ENCODE measurements at regions not wholly inside any gene's neighbourhood (a gene's known extent, or its start where the extent isn't known, plus 50 kb on each side); places are given as distances from the start of the nearest gene placed in this dataset.

DNA sequence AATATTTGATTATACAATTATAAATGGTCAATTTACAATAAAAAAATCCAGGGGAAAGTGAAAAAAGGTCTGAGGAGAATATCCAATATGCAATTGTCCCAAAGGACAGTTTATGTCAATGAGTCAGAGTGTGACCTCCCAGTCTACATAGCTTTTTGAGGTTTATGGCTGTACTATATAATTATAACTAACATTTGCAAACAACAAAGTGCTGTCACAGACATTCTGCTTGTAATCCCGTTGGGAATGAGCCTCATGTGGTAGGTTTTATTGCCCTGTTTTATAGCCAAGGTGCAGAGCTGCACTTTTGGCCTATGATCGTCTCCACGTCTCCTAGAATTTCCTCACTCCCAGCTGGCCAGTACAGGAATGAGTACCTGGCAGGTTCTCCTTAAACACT is 103.8 kb downstream of the ADSS2 start:
- DNase-seq (ENCODE audit: low spot score), result no peak

DNA sequence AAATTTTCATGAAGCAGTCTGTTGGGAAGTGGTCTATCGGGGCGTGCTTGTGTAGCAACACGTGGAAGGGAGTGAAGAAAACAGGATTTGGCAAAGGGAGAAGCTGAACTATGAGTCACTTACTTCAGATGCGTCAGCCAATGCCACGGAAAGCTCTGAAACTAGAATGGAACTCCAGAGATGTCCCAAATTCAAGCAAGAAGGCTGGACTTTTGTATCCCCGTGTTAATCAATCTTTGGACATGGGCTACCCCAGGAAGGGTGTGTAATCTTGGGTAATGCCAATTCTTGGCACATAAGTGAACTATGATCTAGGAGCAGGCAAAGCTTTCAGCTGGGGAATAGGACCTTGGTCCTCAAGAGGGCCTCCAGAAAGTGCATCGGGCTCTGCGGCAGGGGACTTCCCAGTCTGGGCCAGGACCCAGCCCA is 102.6 kb downstream of the ADSS2 start:
- DNase-seq (ENCODE audit: low spot score), result no peak

GRCh38 chr1:244349581-244350001 is 102.1 kb downstream of the ADSS2 start:
- DNase-seq (ENCODE audit: low spot score), result no peak

DNA sequence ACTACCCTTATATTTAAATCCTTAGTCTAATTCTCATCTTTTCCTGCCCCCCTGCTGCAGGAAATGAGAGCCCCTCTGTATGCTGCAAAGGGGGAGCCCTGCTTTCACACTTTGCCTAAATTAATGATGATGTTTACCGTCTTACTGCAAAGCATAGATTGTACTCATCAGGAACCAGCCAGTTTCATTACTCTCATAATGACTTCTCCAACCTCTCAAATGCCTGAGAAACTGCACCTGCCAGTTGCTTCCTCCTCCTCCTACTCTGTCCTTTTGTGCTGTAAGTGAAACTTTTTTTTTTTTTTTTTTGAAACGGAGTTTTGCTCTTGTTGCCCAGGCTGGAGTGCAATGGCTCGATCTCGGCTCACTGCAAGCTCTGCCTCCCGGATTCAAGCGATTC is 101.7 kb downstream of the ADSS2 start:
- no peak for DNase-seq (ENCODE audit: low spot score)

GRCh38 chr1:244352156-244352830 is 99.4 kb downstream of the ADSS2 start:
- no peak for DNase-seq (ENCODE audit: low spot score)

GRCh38 chr1:244353551-244354091 is 98.1 kb downstream of the ADSS2 start:
- no peak for DNase-seq (ENCODE audit: low spot score)

DNA sequence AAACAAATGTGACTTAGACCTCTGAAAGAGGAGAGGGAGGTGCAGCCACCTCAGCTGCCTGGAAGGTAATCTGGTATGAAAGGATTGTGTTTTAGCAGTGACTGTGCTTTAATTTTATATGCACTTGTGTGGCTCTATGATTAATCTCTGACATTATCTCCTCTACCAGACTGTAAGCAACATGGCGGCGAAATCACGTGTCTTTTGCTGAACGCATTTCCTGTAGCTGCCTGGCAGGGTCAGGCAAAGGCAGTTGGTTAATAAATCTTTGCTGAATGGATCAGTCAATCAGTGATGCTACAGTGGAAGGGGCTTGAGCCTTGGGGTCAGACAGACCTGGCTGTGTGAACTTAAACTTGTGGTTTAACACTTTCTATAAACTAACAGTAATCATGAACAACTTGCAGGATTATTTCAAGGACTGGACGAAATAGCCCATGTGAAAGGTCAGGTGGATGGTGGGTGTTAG is 96.9 kb downstream of the ADSS2 start:
- no peak for DNase-seq (ENCODE audit: low spot score)

- DNase-seq (ENCODE audit: low spot score), result no peak
These were observed 95.3 kb downstream of the ADSS2 start for GRCh38 chr1:244356376-244356775.

Data from cerebellar cortex (tissue), 1 donor.